ENCODE measurements at regions not wholly inside any gene's neighbourhood (a gene's known extent, or its start where the extent isn't known, plus 50 kb on each side); places are given as distances from the start of the nearest gene placed in this dataset.

DNA sequence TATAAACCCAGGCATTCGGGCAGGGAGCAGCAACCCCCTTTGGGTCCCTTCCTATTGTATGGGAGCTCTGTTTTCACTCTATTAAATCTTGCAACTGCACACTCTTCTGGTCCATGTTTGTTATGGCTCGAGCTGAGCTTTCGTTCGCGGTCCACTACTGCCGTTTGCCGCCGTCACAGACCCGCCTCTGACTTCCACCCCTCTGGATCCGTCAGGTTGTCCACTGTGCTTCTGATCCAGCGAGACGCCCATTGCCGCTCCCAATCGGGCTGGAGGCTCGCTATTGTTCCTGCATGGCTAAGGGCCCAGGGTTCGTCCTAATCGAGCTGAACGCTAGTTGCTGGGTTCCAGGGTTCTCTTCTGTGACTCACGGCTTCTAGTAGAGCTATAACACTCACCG, 111.3 kb downstream of the TMEM170B start:
- TF ChIP-seq POLR2A (IDR thresholded peaks at IDR 0.05; ENCODE audit: low read depth) (no peak), POLR2AphosphoS5 (IDR thresholded peaks at IDR 0.05) (no peak)

Data from esophagus muscularis mucosa (tissue), 2 donors.